Osteocyte (in vitro differentiated cells): ENCODE measurements at regions not wholly inside any gene's neighbourhood (a gene's known extent, or its start where the extent isn't known, plus 50 kb on each side); places are given as distances from the start of the nearest gene placed in this dataset.

Experiments used
- DNase-seq: peaks from one replicate; pipeline ENCODE4 v3.0.0; 2021; ENCODE audit warnings: mixed read lengths; ENCODE audit not compliant: unreplicated experiment; ENCODE audit errors: extremely low spot score
- H3K27ac Mint-ChIP-seq: one replicate; pipeline ENCODE4 v1.8.0; 2021; ENCODE audit warnings: mild to moderate bottlenecking, mixed read lengths; ENCODE audit not compliant: unreplicated experiment
- H3K27me3 Mint-ChIP-seq: one replicate; pipeline ENCODE4 v1.8.0; 2021; ENCODE audit warnings: mixed read lengths; ENCODE audit not compliant: unreplicated experiment
- H3K36me3 Mint-ChIP-seq: one replicate; pipeline ENCODE4 v1.8.0; 2021; ENCODE audit warnings: mixed read lengths; ENCODE audit not compliant: unreplicated experiment
- H3K4me1 Mint-ChIP-seq: one replicate; pipeline ENCODE4 v1.8.0; 2021; ENCODE audit warnings: mixed read lengths; ENCODE audit not compliant: unreplicated experiment
- H3K4me3 Mint-ChIP-seq: one replicate; pipeline ENCODE4 v1.8.0; 2021; ENCODE audit warnings: mild to moderate bottlenecking, moderate library complexity, mixed read lengths; ENCODE audit not compliant: unreplicated experiment
- H3K9me3 Mint-ChIP-seq: one replicate; pipeline ENCODE4 v1.8.0; 2021; ENCODE audit warnings: mixed read lengths; ENCODE audit not compliant: unreplicated experiment
- TF ChIP-seq, protein P1 (sequence below): fragments of 200-600 bp; sonication (generic); IDR thresholded peaks from 2 replicates; pipeline ENCODE4 v1.5.0; 2021; ENCODE audit warnings: antibody characterized with exemption, mild to moderate bottlenecking, moderate library complexity

DNA sequence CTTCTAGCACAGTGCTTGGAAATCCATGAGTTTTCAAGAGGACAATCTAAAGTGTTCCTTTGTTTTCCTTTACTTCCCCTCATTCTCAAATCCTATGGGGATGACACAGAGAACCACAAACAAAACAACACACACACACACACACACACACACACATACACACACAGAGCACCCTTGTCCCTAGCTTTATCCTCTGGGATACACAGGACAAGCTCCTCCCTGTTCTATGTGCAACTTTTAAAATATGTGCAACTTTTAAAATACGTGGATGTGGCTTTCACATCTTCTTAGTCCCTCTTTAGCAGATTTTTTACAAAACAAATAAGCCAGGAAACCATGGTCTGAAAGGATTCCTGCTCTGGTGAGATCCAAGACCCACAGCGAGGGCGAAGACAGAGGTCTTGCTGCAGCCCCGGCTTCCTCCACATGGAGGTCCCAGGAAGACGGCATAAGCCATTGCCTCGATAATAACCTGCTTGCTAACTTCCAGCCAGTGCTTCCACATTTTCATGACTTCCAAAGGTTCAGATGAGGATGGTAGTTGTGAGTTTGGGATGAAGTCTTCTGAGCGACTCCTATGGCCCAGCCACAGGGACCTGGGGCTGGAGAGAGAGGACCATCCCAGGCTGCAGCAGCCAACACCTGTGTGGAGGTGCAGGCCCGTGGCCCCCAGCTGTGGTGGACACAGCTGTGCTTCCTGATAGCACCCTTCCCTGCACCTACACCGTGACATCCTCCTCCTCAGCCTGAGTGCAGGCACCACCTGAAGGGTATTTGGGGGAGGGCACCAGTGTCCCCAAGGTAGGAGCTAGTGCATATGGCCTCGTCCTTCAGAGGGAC lies 62.8 kb upstream of the CD93 start:
- Mint-ChIP-seq H3K27ac (no peak overlapping the region), H3K36me3 (no peaks in the 10 kb centered on the region)

DNA sequence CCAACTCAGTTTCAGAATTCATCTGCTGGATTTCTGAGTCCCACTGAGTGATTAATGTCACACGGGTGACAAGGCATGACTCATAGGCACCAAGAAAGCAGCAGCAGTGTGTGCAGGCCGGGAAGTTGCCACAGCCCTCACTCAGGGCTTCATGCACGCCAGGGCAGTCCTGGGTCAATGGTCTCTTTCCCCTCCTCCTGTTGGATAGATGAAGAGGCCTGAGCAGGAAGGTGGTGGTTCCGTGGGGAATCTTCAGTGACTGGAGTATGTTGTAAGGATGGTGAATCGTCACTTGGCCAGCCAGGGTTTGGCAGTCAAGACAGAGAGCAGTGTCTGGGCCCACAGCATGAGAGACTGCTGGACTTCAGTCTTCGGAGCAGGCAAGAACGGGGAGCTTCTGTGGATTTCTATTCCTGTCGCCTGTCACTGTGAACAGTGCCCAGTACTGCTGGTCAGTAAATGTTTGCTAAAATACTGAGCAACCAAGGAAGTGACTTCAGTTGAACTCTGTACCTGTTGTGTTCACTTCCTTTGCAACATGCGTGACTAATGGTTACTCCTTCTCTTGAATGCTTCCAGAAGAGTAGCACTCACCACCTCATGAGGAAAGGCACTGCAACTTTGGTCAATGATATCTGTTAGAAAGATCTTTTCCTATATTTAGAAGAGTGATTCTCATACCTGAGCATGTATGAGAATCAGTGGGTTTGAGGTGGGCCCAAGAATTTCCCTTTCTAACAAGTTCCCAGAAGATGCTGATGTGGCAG lies 62.0 kb upstream of the CD93 start:
- peak overlapping the region; percentile 35 for H3K27ac Mint-ChIP-seq
- no peaks in the 10 kb centered on the region for H3K27me3 Mint-ChIP-seq
- H3K4me3 Mint-ChIP-seq, result no peak overlapping the region
- no peaks in the 10 kb centered on the region for H3K9me3 Mint-ChIP-seq
- peak; percentile 62 for DNase-seq
- TF ChIP-seq, protein P1, sequence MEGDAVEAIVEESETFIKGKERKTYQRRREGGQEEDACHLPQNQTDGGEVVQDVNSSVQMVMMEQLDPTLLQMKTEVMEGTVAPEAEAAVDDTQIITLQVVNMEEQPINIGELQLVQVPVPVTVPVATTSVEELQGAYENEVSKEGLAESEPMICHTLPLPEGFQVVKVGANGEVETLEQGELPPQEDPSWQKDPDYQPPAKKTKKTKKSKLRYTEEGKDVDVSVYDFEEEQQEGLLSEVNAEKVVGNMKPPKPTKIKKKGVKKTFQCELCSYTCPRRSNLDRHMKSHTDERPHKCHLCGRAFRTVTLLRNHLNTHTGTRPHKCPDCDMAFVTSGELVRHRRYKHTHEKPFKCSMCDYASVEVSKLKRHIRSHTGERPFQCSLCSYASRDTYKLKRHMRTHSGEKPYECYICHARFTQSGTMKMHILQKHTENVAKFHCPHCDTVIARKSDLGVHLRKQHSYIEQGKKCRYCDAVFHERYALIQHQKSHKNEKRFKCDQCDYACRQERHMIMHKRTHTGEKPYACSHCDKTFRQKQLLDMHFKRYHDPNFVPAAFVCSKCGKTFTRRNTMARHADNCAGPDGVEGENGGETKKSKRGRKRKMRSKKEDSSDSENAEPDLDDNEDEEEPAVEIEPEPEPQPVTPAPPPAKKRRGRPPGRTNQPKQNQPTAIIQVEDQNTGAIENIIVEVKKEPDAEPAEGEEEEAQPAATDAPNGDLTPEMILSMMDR, result no peak
- H3K4me1 Mint-ChIP-seq, result peaks cover 64% of the 10 kb centered on the region
- no peaks in the 10 kb centered on the region for H3K36me3 Mint-ChIP-seq

More for the DNA sequence above, 62.8 kb upstream of the CD93 start:
- TF ChIP-seq, protein P1, result no peak
- Mint-ChIP-seq H3K9me3 (no peaks in the 10 kb centered on the region), H3K4me1 (peaks cover 58% of the 10 kb centered on the region), H3K27me3 (no peaks in the 10 kb centered on the region), H3K4me3 (no peak overlapping the region)
- DNase-seq, result peak; percentile 65

DNA sequence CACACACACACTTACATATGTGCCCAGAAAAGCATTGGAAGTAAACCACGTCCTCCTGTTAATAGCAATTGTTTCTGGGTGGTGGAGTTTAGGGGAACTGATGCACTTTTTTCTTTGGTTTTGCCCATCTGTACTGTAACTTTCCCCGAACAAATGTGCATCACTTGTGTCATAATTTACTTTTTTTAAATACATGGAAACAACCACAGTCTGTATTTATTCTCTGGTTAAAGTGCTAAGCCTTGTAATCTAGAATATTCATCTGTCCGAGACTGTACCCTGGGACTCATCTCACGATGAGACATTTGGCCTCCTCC lies 61.5 kb upstream of the CD93 start:
- peaks cover 67% of the 10 kb centered on the region for H3K4me1 Mint-ChIP-seq
- no peak for DNase-seq
- no peaks in the 10 kb centered on the region for H3K27me3 Mint-ChIP-seq
- TF ChIP-seq, protein P1, result no peak
- H3K36me3 Mint-ChIP-seq, result no peaks in the 10 kb centered on the region
- H3K4me3 Mint-ChIP-seq, result no peak overlapping the region
- H3K9me3 Mint-ChIP-seq, result no peaks in the 10 kb centered on the region
- H3K27ac Mint-ChIP-seq, result peak overlapping the region; percentile 35

DNA sequence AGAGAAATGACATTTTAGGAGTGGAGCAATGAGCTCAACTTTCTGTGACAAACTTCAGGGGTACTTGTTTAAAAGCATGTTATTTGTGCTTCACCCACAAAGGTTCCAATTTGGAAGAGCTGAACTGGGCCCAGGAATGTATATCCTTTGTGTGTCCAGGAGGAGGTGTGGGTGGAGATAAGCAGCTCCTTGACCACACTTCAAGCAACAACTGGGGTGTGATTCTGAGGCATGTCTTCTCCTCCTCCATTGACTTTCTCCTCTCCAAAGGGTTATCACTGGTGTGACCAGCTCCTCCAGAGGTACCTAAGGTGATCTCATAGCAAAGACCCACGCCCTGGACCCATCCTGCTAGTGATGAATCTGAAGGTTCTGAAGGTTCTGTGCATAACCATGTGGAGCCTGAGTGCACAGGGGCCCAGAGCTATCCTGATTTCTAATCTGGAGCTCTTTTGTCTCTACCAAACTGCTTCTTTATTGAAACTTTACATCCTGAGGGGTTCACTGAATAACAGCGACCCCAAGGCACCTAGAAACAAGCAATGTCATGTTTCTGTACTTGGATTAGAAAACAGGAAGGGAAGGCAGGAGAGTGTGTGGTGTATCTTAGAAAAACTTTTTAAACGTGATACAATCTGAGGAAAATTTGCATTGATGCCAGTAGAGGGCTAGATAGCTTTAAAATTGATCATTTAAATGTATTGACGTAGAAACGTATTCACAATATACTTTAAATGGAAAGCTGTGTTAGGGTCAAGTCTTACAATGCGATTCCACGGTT lies 60.9 kb upstream of the CD93 start:
- Mint-ChIP-seq H3K9me3 (no peaks in the 10 kb centered on the region), H3K27ac (peak overlapping the region; percentile 50), H3K4me3 (no peak overlapping the region), H3K4me1 (peaks cover 67% of the 10 kb centered on the region), H3K27me3 (no peaks in the 10 kb centered on the region), H3K36me3 (no peaks in the 10 kb centered on the region)
- DNase-seq, result no peak
- TF ChIP-seq, protein P1, result no peak
